ENCODE measurements at regions not wholly inside any gene's neighbourhood (a gene's known extent, or its start where the extent isn't known, plus 50 kb on each side); places are given as distances from the start of the nearest gene placed in this dataset.
"Not testable (repeated sequence)": the region's sequence is repeated elsewhere in the genome, so short reads cannot be mapped to it uniquely, and the experiment has no call there.

DNA sequence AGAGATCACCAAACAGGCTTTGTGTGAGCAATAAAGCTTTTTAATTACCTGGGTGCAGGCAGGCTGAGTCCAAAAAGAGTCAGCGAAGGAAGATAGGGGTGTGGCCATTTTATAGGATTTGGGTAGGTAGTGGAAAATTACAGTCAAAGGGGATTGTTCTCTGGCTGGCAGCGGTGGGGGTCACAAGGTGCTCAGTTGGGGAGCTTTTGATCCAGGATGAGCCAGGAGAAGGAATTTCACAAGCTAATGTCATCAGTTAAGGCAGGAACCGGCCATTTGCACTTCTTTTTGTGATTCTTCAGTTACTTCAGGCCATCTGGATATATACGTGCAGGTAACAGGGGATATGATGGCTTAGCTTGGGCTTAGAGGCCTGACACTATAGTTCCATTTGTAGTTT is 177.5 kb upstream of the KCNJ3 start:
- TF ChIP-seq, protein P1, sequence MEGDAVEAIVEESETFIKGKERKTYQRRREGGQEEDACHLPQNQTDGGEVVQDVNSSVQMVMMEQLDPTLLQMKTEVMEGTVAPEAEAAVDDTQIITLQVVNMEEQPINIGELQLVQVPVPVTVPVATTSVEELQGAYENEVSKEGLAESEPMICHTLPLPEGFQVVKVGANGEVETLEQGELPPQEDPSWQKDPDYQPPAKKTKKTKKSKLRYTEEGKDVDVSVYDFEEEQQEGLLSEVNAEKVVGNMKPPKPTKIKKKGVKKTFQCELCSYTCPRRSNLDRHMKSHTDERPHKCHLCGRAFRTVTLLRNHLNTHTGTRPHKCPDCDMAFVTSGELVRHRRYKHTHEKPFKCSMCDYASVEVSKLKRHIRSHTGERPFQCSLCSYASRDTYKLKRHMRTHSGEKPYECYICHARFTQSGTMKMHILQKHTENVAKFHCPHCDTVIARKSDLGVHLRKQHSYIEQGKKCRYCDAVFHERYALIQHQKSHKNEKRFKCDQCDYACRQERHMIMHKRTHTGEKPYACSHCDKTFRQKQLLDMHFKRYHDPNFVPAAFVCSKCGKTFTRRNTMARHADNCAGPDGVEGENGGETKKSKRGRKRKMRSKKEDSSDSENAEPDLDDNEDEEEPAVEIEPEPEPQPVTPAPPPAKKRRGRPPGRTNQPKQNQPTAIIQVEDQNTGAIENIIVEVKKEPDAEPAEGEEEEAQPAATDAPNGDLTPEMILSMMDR (IDR thresholded peaks at IDR 0.05), result not testable (repeated sequence)
- not testable (repeated sequence) for TF ChIP-seq ZFX (IDR thresholded peaks at IDR 0.05; ENCODE audit: borderline replicate concordance)
